HL-60/S4 treated with retinoic acid at 250 ng/mL for 4 days and 3 days (cell line): ENCODE measurements at regions not wholly inside any gene's neighbourhood (a gene's known extent, or its start where the extent isn't known, plus 50 kb on each side); places are given as distances from the start of the nearest gene placed in this dataset.

ENCODE experiments used
- in situ Hi-C: fragments of 300-500 bp; cut with MboI; formaldehyde crosslinking; loops from 2 replicates; pipeline ENCODE4 v1.7.0; 2022; ENCODE audit warnings: low sequenced_read_pairs

DNA sequence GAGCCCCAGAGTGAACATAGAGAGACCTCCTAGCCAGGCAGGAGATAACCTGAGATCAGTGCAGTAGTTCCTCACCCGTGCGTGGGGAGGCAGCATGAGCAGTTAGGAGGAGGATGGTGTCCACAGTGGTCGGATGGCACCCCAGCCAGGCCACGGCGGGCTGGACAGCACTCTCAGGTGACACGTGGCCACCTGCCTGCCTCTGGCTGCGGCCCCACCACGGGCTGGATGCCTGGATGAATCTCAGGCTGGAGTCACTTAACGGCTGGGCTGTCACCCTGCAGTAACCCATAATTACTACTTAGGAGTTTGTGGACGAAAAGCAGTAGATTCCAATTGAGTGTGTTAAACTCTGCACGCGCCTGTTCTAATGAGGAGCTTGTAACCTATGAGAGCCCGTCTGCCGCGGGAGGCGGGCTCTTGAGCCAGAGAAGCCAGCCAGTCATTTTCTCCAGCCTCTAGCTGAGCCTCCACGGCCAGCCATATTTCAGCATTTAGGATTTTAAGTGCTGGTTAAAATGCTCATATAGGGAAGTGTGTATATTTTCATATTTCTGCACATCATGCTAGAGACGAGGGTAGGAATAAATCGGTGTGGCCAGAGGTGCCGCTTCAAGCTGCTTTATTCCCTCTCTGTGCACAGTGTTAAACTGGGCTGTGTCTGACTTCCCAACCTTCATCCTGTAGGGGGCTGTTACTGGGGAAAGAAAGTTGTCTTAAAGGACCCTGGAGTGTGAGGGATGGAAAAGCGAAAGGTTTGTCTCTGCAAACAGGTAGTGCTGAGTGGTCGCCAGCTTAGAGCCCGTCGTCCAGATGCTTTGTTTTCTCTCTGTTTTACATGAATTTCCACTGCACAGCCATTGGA, 144.0 kb downstream of the GLI2 start:
- in situ Hi-C loops, result no loop called here

DNA sequence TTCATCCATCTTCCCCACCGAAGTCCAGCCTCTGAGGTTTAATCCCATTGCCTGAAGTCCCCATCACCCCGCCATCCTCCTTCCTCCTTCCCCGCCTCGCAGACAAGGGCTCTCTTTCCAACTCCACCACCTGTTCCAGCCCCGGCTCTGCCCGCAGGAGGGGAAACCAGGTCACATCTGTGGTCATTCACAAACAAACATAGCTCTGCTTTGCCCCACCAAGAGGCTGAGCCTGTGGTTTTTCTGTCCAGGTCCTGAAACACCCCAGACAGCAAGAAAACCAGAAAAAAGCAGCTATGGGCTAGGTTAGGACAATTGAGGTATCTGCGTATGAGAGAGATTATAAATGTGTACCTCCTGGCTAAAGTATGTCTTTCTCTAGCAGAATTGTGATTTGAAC, 144.7 kb downstream of the GLI2 start:
- in situ Hi-C loops, result no loop called here

DNA sequence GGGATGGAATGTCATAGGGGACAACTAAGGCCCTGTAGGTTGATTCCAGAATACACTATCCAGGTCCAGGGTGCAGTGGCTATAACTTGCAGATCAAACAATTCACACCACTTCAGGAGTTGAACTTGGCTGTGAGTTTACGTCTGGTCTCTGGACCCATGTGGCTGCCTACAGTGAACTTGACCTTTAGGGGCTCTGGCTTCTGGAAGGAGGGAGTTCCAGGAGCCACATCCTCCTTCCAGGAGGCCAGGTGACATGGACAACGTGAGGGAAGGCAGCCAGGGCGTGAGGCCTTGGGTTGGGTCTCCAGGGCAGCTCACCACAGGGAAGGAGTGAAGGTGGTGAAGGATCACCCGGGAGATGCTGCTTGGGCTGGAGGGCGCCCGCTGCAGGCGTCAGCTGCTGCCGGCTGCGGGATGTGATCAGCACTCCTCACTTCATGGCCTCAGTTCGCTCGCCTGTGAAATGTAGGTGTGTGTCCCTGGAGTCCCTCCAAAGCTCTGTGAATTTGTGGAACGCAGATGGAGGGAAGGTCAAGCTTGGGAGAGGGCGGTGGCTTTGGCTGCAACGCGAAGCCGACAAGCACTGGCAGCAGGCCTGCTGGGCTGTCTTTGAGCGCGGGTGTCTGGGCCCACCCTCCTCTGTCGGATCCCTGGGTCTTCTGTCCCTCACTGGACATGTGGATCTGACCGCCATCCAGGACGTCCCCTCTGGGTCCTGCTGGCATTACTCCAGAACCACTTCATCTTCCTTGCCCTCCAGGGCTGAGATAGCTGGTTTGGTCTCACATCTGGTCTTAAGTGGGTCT, 146.5 kb downstream of the GLI2 start:
- in situ Hi-C loops, result no loop called here

DNA sequence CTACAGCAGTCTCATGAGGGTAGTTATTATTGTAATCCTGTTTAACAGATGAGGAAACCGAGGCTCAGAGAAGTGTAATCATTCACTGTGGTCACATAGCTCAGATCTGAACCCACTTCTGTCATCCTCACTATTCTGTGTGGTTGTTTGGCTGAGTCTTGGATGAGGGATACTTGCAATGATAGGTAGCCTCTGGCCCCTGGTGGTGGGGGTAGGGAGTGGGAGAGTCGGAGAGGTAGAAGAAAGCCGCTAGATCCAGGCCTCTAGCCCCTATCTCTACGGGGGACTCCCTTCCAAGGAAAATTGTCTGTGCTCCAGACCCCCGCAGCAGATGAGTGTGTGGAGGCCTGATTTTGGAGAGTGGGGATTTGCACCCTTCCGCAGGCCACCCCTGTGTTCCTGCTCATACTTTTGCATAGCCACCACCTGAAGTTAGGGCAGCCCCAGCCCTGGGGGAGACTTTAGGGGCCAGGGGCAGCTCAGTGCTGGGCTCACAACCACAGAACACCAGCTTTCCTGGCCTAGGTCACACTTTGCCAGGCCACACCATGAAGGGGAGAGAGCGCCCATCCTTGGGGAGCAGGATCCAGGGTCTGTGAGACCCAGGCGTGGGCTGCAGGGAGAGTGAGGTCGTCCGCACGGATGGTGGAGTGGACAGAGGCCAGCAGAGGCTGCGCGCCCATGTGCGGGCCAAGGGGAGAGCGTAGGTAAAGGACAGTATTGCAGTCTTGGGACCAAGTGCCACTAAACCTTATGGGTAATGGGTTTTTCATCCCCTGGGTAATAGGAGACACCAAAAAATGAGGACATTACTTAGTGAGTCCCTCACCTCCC, 148.2 kb downstream of the GLI2 start:
- in situ Hi-C loops, result no loop called here

- in situ Hi-C loops, result no loop called here
Observed at GRCh38 chr2:120884472-120885290, 149.0 kb downstream of the GLI2 start.

- in situ Hi-C loops, result no loop called here
Observed at GRCh38 chr2:120885321-120885720, 149.7 kb downstream of the GLI2 start.

DNA sequence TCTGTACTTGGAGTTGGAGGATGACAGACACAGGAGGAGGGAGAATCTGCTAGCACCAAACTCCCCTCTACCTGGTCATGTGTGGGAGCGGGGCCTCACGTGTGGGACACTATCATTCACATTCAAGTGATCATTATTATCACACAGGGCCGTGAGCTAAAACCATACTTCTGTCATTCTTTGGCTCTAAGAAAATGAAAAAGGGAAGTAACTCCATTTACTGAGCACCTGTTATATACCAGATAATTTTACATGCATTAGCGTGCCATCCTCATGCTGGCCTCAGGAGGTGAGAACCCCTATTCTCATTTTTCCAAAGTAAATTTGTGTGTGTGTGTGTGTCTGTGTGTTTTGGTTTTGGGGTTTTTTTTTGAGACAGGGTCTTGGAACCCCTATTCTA, 150.1 kb downstream of the GLI2 start:
- in situ Hi-C loops, result no loop called here

GRCh38 chr2:120886534-120887319, 151.1 kb downstream of the GLI2 start:
- in situ Hi-C loops, result no loop called here

DNA sequence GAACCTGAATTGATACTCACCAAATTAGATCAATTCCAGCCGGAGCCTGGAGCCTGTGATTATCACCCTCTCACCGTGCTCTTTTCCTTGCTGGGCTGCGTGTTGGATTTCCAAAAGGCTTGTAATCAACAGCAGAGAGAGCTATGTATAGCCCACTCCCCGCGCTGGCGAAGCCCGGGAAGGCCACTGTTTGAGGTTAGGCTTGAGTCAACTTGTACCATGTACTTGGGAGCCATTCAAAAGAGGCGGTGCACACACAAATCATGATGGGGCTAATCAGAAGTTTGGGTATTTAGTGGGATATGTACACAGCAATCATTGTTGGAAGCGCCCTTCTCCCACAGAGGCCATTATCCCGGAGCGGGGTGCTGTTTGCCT, 151.6 kb downstream of the GLI2 start:
- in situ Hi-C loops, result no loop called here

- in situ Hi-C loops, result no loop called here
Observed at GRCh38 chr2:120887741-120888231, 152.1 kb downstream of the GLI2 start.

GRCh38 chr2:120888851-120889250, 153.2 kb downstream of the GLI2 start:
- in situ Hi-C loops, result no loop called here

GRCh38 chr2:120889936-120890335, 154.3 kb downstream of the GLI2 start:
- in situ Hi-C loops, result no loop called here

DNA sequence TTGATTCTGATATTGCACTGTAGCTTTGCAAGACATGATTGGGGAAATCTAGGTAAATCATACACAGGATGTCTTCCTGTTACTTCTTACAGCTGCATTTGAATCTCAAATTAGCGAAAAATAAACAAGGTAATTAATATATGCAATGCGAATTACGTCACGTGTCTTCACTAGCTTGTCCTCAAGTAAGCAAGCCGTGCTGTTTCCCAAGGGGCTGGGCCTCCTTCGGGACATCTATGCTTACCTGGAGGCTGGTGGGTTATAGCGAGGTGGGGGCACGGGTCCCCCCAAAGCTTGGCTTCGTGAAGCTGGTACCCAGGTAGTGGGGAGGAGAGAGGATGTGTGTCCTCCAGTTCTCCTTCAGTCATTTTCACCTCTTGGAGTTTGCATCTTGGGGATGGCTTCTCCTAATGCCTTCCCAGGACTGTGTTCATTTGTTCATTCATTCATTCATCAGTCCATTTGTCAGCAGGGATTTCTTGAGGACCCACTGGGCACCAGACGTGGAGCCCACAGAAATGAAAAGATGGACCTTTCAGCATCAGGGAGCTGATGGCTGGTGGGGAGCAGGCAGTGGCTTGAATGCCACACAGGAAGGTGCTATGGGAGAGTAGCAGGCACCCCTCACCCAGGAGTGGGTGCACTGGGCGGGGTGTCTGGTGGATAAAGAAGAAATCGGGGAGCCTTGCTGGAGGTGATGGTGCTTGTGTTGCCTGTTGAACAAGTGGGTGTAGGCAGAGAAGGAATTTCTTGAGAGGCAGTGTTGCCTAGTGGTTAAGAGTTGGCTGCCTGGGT, 155.1 kb downstream of the GLI2 start:
- in situ Hi-C loops, result no loop called here

DNA sequence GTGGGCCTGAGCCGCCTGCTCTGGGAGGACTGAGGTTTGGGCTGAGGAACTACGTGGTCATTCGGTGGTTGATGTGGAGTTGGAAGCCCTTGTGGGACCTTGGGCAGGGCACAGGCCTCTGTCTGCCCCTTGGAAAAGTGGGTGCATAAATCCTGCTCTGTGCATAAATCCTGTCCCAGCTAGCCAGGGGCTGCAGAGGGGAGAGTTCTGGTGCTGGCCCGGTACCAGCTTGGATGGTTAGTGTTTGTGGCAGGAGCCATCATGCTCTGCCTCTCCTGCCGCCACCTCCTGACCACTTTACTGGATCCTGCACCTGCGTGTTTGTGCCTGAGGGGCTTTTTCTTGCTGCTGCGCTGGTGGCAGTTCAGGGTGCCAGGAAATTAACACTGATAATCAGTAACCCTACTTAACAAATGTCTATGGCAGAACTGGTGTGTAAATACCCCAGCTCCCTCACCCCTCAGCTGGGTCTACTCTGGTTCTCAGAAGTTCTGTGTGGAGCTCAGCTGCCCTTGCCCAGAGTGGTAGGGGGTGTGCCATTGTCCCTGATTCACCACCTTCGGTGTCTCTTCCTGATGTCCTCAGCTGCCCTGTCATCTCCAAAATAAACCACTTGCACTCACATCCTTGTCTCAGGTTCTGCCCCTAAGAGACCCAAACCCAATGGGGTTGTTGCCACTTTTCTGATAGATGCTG, 156.8 kb downstream of the GLI2 start:
- in situ Hi-C loops, result no loop called here

DNA sequence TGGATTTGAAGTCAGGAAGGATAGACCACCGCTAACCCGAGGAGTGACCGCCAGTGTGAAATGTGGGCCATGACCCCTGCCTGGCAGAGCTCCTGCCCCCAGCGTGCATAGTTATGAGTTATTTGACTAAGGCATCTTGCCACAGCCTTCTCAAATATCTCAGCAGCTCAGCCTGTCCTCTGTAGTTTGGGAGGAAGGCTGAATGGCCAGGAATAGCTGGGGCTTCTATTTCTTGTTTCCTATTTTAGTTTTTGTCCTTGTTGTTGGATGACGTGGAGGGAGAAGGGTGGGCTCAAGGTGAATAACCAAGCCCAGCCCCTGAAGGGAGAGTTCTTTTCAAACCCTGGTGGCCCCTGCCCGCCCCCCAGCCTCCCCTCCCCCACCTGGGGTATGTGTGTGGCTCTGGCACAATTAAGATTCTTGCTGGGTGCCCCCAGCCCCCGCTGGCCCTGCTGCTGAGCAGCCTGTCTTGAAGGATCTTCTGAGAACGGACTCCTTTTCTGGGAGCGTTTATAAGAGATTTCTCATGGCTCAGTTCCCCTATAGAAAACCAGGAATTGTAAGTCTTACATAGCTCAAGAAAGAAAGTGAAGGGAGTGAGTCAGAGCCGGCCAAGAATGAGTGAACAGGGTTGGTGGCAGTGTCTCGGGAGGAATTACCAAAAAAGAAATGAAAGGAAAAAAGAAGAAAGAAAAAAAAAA, 157.4 kb downstream of the GLI2 start:
- in situ Hi-C loops, result no loop called here

DNA sequence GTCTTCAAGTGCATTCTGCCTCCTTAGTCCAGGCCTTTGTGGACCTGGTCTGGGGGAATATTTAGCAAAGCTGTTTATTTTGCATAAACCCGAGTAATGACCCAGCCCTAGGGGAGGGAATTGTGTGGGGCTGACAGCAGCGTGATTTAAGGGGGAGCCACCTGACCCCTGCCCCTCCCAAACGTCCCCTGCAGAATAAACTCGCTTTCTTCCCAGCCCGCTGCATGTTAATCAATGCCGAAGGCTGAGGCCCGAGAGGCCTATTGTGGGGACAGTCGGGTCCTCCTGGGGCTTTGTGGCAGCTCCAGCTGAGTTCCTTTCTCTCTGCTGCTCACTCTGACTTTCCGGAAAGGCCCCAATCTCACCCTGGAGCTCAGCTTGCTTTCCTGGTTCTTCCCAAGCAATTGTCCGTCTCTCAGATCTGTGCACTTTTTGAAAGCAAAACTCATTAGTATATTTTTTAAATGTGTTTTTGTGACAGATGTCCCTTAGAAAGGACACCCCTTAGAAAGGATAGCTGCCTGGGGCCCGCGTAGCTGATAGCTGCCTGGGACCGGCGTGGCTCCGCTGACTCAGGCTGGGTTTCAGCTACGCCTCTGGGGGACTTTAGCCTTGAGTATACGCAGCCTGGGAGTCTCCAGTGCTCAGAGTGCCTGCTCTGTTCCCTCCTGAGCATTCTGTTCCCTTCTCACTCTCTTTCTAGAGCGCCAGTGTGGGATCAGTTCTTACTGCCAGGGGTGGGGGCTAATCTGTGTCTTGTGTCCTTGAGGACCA, 158.3 kb downstream of the GLI2 start:
- in situ Hi-C loops, result no loop called here

GRCh38 chr2:120894966-120895365, 159.3 kb downstream of the GLI2 start:
- in situ Hi-C loops, result no loop called here
